Hippocampal formation (tissue), 2 donors: ENCODE measurements at regions not wholly inside any gene's neighbourhood (a gene's known extent, or its start where the extent isn't known, plus 50 kb on each side); places are given as distances from the start of the nearest gene placed in this dataset.
"Not testable (repeated sequence)": the region's sequence is repeated elsewhere in the genome, so short reads cannot be mapped to it uniquely, and the experiment has no call there.

Experiments
- DNase-seq, 2 donors: peaks; one replicate each; lab custom pipeline; 2025; lab: John Stamatoyannopoulos, UW

DNA sequence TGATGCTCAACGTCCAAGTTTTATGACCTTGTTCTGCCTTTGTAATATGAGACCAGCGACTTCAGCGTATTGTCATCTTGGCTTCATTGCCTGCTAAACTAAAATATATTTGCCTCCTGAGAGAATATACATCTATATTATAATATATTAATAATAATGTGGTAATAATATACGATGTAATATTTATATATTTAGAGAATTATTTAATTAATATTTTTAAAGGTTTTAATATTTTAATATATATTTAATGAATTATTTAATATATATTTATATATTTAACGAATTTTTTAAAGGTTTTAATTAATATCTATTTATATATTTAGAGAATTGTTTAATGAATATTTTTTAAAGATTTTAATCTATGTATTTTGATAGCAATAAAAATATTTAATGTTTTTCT lies 700.7 kb downstream of the TAF11L14 start:
- DNase-seq: no peak

GRCh38 chr5:18354828-18355227 lies 720.6 kb downstream of the TAF11L14 start:
- no peak for DNase-seq

DNA sequence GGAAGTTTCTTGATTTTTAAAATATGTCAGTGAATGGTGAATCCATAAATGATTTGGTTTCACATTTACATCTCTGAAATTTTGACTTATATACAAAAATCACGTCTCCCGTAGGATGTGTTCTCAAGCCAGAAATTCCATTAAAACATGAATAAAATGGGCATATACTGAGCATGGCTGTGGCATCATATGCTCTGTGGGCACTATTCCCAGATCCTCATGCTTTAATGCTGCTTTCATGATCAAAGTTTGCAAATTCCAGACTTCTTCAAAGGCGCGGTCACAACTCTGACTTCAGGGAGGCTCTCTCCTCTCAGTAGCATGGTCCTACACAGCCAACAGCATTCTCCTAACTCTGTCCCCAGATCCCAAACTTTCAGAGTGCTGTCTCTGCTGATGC lies 723.2 kb downstream of the TAF11L14 start:
- no peak for DNase-seq

- DNase-seq: no peak
Observed at GRCh38 chr5:18366234-18366633, 732.0 kb downstream of the TAF11L14 start.

- no peak for DNase-seq
Observed at GRCh38 chr5:18370531-18370930, 736.3 kb downstream of the TAF11L14 start.

GRCh38 chr5:18375641-18376040 lies 741.4 kb downstream of the TAF11L14 start:
- DNase-seq: no peak

DNA sequence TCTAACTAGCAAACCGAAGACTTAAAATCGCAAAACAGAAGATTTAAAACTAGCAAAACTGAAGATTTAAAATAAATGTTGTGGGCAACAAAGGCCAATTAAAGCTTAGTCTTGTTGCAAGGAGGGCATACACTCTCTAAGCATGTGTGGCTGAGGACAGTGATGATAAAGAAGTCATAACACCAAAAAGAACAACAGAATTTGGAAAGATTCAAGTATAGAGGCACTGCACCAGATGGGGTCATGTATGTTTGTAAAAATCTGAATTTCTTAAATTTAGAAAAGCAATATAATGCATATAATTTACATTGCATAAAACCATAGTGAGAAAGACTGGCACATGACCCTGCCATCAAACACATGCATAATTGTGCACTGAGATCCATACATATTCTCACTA lies 743.8 kb downstream of the TAF11L14 start:
- no peak for DNase-seq

GRCh38 chr5:18379189-18379588 lies 744.9 kb downstream of the TAF11L14 start:
- DNase-seq: no peak

DNA sequence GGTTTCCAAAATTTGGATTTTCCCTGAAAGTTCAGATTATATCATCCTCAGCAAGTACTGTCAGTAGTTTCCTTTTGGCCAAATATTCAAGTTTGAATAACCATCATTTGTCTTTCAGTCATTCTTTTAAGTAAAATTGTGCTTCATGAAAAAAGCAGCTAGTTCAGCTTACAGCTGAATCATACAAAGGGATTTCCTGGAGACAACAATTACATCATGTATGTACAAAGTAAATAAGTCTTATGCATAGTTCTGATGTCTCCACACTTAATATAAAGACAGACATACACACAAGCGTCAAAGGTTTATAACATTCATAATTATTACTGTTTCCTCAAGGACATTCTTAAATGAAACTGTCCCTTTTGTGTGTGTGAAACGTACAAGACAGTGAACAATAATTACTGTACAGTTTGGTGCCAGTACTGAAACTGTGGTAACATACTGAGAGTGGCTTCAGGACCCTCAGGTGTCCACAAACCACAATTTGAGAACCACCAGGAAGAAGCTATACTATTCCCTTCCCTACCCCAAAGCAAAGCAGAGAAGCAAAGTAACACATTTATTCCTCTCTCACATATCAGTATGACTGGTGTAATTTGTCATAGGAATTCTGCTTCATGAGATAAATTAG lies 746.6 kb downstream of the TAF11L14 start:
- DNase-seq: no peak

DNA sequence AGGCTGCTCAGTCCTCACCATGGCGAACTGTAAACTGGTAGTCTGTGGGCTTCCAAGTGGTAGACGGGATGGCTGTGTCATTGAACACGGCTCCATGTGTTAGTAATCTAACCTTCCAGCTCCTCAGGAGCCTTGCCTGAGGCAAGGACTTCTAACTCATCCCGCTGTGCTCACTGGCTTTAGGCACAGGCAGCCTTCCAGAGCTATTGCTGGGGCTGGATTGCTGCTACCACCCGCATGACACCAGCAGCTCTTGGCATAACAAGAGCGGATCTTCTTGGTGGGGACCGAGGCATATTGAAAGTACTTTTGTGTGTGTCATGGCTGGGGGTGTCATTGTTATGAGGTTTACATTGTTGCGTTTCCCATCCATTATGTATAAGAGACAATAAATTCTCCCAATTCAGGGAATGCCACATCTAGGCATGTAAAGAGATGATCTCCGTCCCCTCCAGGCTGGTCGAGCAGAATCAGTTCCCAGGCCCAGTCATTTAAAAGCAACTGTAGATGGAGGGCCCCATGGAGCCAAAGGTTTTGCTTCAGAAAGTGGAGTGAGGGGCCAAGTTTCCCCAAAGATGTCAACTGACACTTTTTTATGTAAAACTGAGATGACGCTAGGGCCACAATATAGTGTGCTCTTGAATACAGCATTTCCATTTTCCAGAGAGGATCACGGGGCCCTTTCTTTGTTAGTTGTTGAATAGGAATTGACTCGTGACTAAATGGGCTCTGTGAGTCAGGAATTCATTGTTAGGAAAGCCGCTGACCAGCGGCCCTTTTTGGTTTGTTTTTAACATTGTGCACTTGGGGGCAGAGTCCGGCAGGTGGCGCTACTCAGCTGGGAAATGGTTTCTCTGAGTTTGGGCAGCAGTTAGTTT lies 759.5 kb downstream of the TAF11L14 start:
- DNase-seq: peak; percentile 54 to 77

GRCh38 chr5:18394443-18394804 lies 760.2 kb downstream of the TAF11L14 start:
- no peak for DNase-seq

DNA sequence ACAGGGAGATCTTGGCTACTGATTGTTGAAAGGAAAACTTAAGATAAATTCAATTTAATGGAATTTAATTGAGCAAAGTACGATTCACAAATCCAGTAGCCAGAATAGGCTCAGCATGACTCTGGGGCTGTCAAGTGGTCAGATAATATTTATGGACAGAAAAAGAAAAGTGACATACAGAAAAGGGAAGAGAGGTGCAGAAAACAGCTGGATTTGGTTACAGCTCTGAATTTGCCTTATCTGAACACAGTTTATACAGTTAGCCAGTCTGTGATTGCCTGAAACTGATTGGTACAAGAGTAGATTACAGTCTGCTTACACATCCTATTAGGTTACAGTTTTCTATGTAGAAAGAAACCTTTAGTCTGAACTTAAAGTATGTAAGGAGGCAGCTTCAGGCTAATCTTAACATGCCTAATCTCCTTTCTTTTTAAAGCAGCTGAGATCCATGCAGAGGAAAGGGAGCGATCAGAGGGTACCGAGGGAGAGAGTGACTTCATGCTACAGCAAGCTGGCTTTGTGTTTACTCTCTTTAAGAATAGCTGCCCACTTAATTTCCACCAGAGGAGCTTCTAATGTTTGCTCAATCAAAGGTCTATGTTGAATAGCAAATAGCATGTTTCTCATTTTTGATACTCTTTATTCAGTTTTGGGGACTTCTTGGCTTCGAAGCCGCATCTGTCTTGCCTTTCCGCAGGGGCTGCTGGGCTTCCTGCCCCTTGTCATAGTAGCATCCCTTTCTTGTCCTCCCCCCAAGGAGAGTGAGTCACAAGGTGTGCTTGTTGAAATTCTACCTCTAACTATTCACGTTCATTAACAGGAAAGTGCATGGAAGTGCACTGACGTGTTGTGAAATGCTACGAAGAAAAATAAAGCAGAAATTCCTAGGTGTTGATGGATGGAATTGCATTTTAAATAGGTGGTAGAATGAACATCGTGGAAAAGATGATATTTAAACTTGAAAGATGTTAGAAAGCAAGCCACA lies 761.2 kb downstream of the TAF11L14 start:
- no peak for DNase-seq

GRCh38 chr5:18397371-18397770 lies 763.1 kb downstream of the TAF11L14 start:
- DNase-seq: no peak

GRCh38 chr5:18397891-18398290 lies 763.6 kb downstream of the TAF11L14 start:
- no peak for DNase-seq

DNA sequence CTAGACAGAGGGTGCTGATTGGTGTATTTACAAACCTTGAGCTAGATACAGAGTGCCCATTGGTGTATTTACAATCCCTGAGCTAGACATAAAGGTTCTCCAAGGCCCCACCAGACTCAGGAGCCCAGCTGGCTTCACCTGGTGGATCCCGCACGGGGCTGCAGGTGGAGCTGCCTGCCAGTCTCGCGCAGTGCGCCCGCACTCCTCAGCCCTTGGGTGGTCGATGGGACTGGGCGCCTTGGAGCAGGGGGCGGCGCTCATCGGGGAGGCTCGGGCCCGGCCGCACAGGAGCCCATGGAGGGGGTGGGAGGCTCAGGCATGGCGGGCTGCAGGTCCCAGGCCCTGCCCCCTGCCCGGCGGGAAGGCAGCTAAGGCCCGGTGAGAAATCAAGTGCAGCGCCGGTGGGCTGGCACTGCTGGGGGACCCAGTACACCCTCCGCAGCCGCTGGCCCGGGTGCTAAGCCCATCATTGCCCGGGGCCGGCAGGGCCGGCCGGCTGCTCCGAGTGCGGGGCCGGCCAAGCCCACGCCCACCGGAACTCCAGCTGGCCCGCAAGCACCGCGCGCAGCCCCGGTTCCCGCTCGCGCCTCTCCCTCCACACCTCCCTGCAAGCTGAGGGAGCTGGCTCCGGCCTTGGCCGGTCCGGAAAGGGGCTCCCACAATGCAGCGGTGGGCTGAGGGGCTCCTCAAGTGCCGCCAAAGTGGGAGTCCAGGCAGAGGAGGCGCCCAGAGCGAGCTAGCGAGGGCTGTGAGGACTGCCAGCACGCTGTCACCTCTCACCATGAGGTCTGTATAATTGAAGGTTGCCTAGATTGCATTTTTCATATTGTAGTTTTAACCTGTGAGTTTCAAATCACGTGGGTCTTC lies 765.4 kb downstream of the TAF11L14 start:
- not testable (repeated sequence) for DNase-seq

GRCh38 chr5:18403141-18403540 lies 768.9 kb downstream of the TAF11L14 start:
- DNase-seq: no peak

DNA sequence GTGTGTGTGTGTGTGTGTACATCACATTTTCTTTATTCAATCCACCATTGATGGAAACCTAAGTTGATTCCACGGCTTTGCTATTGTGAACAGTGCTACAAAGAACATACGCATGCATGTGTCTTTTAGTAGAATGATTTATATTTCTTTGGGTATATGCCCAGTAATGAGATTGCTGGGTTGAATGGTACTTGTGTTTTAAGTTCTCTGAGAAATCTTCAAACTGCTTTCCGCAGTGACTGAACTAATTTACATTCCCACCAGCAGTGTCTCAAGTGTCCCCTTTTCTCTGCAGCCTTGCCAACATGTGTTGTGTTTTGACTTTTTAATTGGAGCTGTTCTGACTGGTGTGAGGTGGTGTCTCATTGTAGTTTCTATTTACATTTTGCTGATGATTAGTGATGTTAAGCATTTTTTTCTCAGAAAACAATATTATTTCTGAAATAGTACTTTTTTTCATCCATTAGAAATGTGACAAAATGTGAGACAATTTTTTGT lies 769.7 kb downstream of the TAF11L14 start:
- DNase-seq: no peak

- no peak for DNase-seq
Observed at GRCh38 chr5:18420711-18421110, 786.5 kb downstream of the TAF11L14 start.

- no peak for DNase-seq
Observed at GRCh38 chr5:18433336-18433735, 799.1 kb downstream of the TAF11L14 start.

DNA sequence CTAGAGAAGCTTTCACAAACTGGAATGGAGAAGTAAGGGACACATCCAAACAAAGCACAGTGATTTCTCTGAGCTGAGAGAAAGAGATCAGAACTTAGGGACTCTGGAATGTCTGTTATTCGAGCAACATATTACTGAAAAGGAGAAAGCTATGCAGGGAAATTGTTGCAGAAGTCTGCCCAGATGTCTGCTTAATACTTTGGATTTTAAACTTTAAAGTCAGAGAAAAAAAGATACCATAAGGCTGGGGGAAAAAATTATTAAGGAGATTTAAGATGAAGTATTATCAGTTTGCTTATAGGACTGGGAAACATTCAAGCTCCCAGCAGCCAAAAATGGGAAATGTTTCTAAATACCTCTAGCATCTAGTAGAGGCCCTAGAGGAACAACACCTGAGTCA lies 803.9 kb downstream of the TAF11L14 start:
- no peak for DNase-seq

- no peak for DNase-seq
Observed at GRCh38 chr5:18455521-18455920, 821.3 kb downstream of the TAF11L14 start.
